ENCODE measurements at regions not wholly inside any gene's neighbourhood (a gene's known extent, or its start where the extent isn't known, plus 50 kb on each side); places are given as distances from the start of the nearest gene placed in this dataset.

GRCh38 chr2:109067631-109068125 is 61.3 kb upstream of the SH3RF3 start:
- intact Hi-C loops (cut with micrococcal nuclease; ENCODE audit: unreplicated experiment) (no loop called here), in situ Hi-C loops (cut with HindIII; ENCODE audit: extremely low pct_ligation_motif_present, low pct_unique_long_range_greater_than_20kb) (no loop called here)
- 50% methylated on average over 5 of the region's 5 CpGs for whole genome bisulfite sequencing (ENCODE audit: low lambda C conversion rate)
- DNase-seq (ENCODE audit: low spot score) (no peak), ATAC-seq (peak; percentile 24), FAIRE-seq (peak; percentile 4)
- CTCF ChIA-PET (ENCODE audit: low intra/inter-chr PET ratio, low total read pairs) = no interaction called here
- Histone ChIP-seq H3K4me3 (replicated peaks in 1 of 3; ENCODE audit: insufficient read depth in 1 of 3, low read depth in 2 of 3, low read length in 3 of 3) (no peak overlapping the region), H3K4me1 (ENCODE audit: insufficient read depth, low read length) (peaks cover 76% of the 10 kb centered on the region), H3K4me2 (ENCODE audit: low read depth, low read length) (peak overlapping the region; percentile 28; the same call in 1 of the 2 replicates), H2AFZ (ENCODE audit: low read length) (no peak overlapping the region), H3K9ac (ENCODE audit: insufficient read depth, low read depth, low read length) (no peak overlapping the region), H3K36me3 (replicated peaks in 1 of 2; ENCODE audit: control insufficient read depth in 1 of 2, insufficient read depth in 2 of 2, low read length in 2 of 2) (no peaks in the 10 kb centered on the region), H3K27ac (ENCODE audit: extremely low read length, insufficient read depth, low read length) (no peak overlapping the region), H3K27me3 (ENCODE audit: control insufficient read depth in 1 of 2, insufficient read depth in 2 of 2, low read length in 2 of 2) (no peaks in the 10 kb centered on the region), H3K79me2 (ENCODE audit: insufficient read depth, low read length) (no peaks in the 10 kb centered on the region), H3K9me3 (ENCODE audit: low read length) (no peaks in the 10 kb centered on the region), H4K20me1 (ENCODE audit: insufficient read depth, low read length) (no peaks in the 10 kb centered on the region)
- BruUV-seq (replicated peaks) = no TSS peak
- POLR2A ChIA-PET = no interaction called here
- peak; percentile 80 for TF ChIP-seq HNF4A (CRISPR knock-in tag; IDR thresholded peaks at IDR 0.05)
- peak; percentile 88 for TF ChIP-seq ZMYM3 (CRISPR knock-in tag; IDR thresholded peaks at IDR 0.05)
- no peak for TF ChIP-seq BHLHE40 (IDR thresholded peaks at IDR 0.05; ENCODE audit: low read length)
- TF ChIP-seq DDIT3 (CRISPR knock-in tag; IDR thresholded peaks at IDR 0.05) = no peak
- peak; percentile 58; the same call in 1 of the 2 replicates for TF ChIP-seq KDM5B (CRISPR knock-in tag; IDR thresholded peaks at IDR 0.05; ENCODE audit: borderline replicate concordance)
- peak; percentile 22; the same call in 1 of the 2 replicates for TF ChIP-seq ZNF263 (CRISPR knock-in tag; IDR thresholded peaks at IDR 0.05)
- TF ChIP-seq HNF4G (IDR thresholded peaks at IDR 0.05; ENCODE audit: borderline replicate concordance, low read depth, low read length) = 0 out of 2 replicates have a peak, but pooled peaks have one; percentile 25
- TF ChIP-seq HNF4G (CRISPR knock-in tag; IDR thresholded peaks at IDR 0.05; ENCODE audit: borderline replicate concordance, low read depth) = no peak
- no peak for TF ChIP-seq HNF1A (IDR thresholded peaks at IDR 0.05; ENCODE audit: low read depth)
- TF ChIP-seq HNF1A (CRISPR knock-in tag; IDR thresholded peaks at IDR 0.05; ENCODE audit: borderline replicate concordance) = 0 out of 2 replicates have a peak, but pooled peaks have one; percentile 18
- 0 out of 2 replicates have a peak, but pooled peaks have one; percentile 41 for TF ChIP-seq ZMYM4 (CRISPR knock-in tag; IDR thresholded peaks at IDR 0.05)
- TF ChIP-seq ZEB1 (IDR thresholded peaks at IDR 0.05; ENCODE audit: insufficient replicate concordance, low read depth) = peak; percentile 60
- no peak for TF ChIP-seq HDAC1 (CRISPR knock-in tag; IDR thresholded peaks at IDR 0.05)
- TF ChIP-seq MTA1 (CRISPR knock-in tag; IDR thresholded peaks at IDR 0.05; ENCODE audit: borderline replicate concordance) = peak; percentile 71; the same call in 1 of the 2 replicates
- TF ChIP-seq SOX6 (IDR thresholded peaks at IDR 0.05) = no peak
- TF ChIP-seq SOX6 (CRISPR knock-in tag; IDR thresholded peaks at IDR 0.05) = peak; percentile 28; the same call in 1 of the 2 replicates
- TF ChIP-seq NFIB (CRISPR knock-in tag; IDR thresholded peaks at IDR 0.05; ENCODE audit: borderline replicate concordance) = no peak
- no peak for TF ChIP-seq PHF5A (CRISPR knock-in tag; IDR thresholded peaks at IDR 0.05; ENCODE audit: low read depth, unreplicated experiment)
- no peak for TF ChIP-seq RXRB (CRISPR knock-in tag; IDR thresholded peaks at IDR 0.05; ENCODE audit: borderline replicate concordance)
- TF ChIP-seq ZNF614 (CRISPR knock-in tag; IDR thresholded peaks at IDR 0.05; ENCODE audit: borderline replicate concordance) = no peak
- TF ChIP-seq CREB1 (IDR thresholded peaks at IDR 0.05) = no peak
- TF ChIP-seq CREB1 (CRISPR knock-in tag; IDR thresholded peaks at IDR 0.05) = no peak
- TF ChIP-seq ZNF569 (CRISPR knock-in tag; IDR thresholded peaks at IDR 0.05; ENCODE audit: borderline replicate concordance) = no peak
- peak; percentile 35; the same call in 1 of the 2 replicates for TF ChIP-seq TBX2 (CRISPR knock-in tag; IDR thresholded peaks at IDR 0.05; ENCODE audit: borderline replicate concordance)
